Activated T-helper 1 cell treated with anti-CD3 and anti-CD28 coated beads, Interleukin-12 subunit alpha, Interleukin-12 subunit beta, Interleukin-2, Interleukin-4 antibody, amounts not matched to agents 30 ng/mL and 10 ng/mL and 1 ng/mL, durations not matched to agents 14 hours and 24 hours and 36 hours (primary cell): ENCODE measurements at regions not wholly inside any gene's neighbourhood (a gene's known extent, or its start where the extent isn't known, plus 50 kb on each side); places are given as distances from the start of the nearest gene placed in this dataset.

Source experiments
- DNase-seq: peaks from one replicate; pipeline ENCODE4 v3.0.0; 2021; ENCODE audit warnings: low spot score
- H3K27ac Mint-ChIP-seq: one replicate; pipeline ENCODE4 v1.8.0; 2021; ENCODE audit warnings: mild to moderate bottlenecking, mixed read lengths
- H3K27me3 Mint-ChIP-seq: one replicate; pipeline ENCODE4 v1.8.0; 2022; ENCODE audit warnings: mild to moderate bottlenecking, moderate library complexity, mixed read lengths; ENCODE audit not compliant: insufficient read depth
- H3K36me3 Mint-ChIP-seq: one replicate; pipeline ENCODE4 v1.8.0; 2021; ENCODE audit warnings: low read depth, mixed read lengths
- H3K4me1 Mint-ChIP-seq: one replicate; pipeline ENCODE4 v1.8.0; 2021; ENCODE audit warnings: low read depth, mixed read lengths
- H3K4me3 Mint-ChIP-seq: one replicate; pipeline ENCODE4 v1.8.0; 2021; ENCODE audit warnings: mild to moderate bottlenecking, moderate library complexity, mixed read lengths
- H3K9me3 Mint-ChIP-seq: one replicate; pipeline ENCODE4 v1.8.0; 2021; ENCODE audit warnings: mixed read lengths
- intact Hi-C: fragments of 100-400 bp; cut with micrococcal nuclease; formaldehyde crosslinking; loops from one replicate; pipeline ENCODE4 v1.15.1; 2024

DNA sequence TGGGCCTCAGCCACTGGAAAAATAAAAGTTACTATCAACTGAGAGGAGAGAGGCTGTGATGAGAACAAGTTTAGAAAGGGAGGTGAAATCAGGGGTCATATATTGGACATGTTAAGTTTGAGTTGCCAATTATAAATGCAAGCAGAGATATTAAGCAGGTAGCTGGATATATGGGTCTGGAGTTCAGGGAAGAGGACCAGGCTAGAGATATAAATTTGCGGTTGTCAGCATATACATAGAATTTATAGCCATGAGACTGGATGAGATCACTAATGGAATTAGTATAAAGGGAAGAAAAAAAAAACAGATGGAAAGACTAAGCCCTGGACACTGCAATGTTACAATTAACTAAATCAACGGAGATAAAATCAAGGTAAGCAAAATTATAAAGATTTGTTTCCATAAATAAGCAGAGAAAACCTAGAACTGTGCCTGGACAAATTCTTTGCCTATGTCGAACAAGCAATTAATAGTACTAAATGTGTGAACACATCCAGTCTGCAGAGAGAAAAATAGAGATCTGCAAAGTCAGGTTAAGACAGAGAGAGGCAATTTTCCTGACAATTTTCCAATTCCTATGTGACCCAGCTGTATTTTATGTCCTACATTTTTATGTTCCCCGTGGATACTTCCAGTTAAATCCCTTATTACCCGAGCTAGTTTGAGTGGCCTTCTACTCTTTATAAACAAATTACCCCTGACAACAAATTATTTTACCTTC is 265.4 kb downstream of the GASK1B start:
- no peaks in the 10 kb centered on the region for H3K4me1 Mint-ChIP-seq
- no peaks in the 10 kb centered on the region for H3K27me3 Mint-ChIP-seq
- DNase-seq: no peak
- no peaks in the 10 kb centered on the region for H3K36me3 Mint-ChIP-seq
- intact Hi-C loops: no loop called here
- no peak overlapping the region for H3K27ac Mint-ChIP-seq
- no peak overlapping the region for H3K4me3 Mint-ChIP-seq
- no peaks in the 10 kb centered on the region for H3K9me3 Mint-ChIP-seq

DNA sequence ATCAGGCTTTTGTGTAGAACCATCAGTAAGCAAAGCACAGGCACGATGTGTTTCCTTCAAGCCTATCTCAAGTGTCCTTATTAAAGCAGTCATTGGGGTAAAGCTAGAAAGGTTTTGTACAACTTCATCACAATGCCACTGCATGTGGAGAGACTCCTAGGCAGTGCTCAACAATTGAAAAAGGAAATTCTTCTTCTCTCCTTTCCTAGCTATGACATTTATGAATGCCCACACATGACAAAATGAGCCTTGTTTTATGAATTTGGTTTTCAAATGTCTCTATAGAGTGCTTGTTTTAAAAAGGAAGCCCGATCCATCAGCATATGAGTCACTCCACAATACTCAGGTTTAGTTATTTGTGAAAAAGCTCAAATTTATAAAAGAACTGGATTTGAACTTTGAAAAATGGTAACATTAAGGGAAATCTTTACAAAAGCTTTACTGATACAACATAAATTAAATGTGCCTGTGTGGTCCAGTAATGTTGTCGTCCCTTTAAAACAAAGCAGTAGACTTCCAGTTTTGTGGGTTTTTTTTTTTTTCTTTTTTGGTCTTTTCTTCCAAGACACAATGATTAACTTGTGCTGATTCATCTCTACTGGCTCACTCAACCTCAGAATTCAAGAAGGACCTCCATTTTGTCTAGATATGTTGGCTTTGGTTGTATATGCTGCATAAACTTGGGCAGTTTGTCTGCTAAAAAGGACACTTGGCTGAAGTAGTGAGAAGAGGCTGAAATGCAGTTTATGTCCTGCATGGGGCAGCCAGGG is 273.8 kb downstream of the GASK1B start:
- H3K9me3 Mint-ChIP-seq: no peaks in the 10 kb centered on the region
- H3K27me3 Mint-ChIP-seq: no peaks in the 10 kb centered on the region
- no peaks in the 10 kb centered on the region for H3K4me1 Mint-ChIP-seq
- no peak for DNase-seq
- H3K27ac Mint-ChIP-seq: no peak overlapping the region
- intact Hi-C loops: no loop called here
- H3K4me3 Mint-ChIP-seq: no peak overlapping the region
- no peaks in the 10 kb centered on the region for H3K36me3 Mint-ChIP-seq

- Mint-ChIP-seq H3K4me1 (no peaks in the 10 kb centered on the region), H3K9me3 (no peaks in the 10 kb centered on the region), H3K4me3 (no peak overlapping the region), H3K27ac (no peak overlapping the region), H3K27me3 (no peaks in the 10 kb centered on the region), H3K36me3 (no peaks in the 10 kb centered on the region)
- intact Hi-C loops: no loop called here
- no peak for DNase-seq
Observed at GRCh38 chr4:157897855-157898370, 274.9 kb downstream of the GASK1B start.

DNA sequence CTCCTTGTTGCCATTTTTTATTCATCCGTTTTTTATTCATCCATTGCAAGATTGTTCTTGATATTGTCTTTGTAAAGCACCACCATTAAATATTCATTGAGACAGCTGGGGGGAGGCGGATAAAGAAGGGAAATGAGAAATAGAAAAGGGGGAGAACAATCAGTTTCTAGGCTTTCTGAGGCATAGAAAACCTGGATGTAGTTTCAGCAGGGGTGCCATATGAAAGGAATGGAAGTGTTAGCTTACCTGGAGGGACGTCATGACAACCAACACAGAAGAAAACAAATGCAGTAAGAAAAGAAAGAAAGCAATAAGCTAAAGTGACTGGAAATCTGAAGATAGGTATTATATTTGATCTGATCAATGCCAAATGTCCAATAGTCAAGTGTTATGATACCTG is 276.1 kb downstream of the GASK1B start:
- no peak overlapping the region for H3K4me3 Mint-ChIP-seq
- H3K27me3 Mint-ChIP-seq: no peaks in the 10 kb centered on the region

DNA sequence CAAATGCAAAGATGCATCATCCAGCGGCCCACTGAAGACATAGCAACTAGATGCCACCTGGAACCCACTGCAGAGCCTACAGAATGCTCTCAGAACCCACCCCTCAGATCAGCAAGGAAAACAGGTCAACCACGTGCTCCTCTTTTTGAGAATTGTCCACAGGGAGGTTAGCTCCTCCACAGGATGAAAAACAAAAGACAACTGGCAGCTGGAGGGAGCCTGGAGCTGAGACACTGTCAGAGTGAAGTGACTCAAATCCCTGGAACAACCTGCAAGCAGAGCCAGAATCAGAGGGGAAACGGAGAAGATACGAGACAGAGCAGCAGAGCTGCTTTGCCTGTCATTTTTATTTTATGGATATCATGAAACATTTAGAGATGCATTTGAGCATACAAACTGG is 277.6 kb downstream of the GASK1B start:
- Mint-ChIP-seq H3K9me3 (no peaks in the 10 kb centered on the region), H3K4me1 (no peaks in the 10 kb centered on the region), H3K27ac (no peak overlapping the region), H3K4me3 (no peak overlapping the region), H3K36me3 (no peaks in the 10 kb centered on the region), H3K27me3 (no peaks in the 10 kb centered on the region)
- intact Hi-C loops: no loop called here
- no peak for DNase-seq

More for the DNA sequence above, 276.1 kb downstream of the GASK1B start:
- no peak for DNase-seq
- Mint-ChIP-seq H3K27ac (no peak overlapping the region), H3K9me3 (no peaks in the 10 kb centered on the region), H3K4me1 (no peaks in the 10 kb centered on the region), H3K36me3 (no peaks in the 10 kb centered on the region)
- intact Hi-C loops: no loop called here

DNA sequence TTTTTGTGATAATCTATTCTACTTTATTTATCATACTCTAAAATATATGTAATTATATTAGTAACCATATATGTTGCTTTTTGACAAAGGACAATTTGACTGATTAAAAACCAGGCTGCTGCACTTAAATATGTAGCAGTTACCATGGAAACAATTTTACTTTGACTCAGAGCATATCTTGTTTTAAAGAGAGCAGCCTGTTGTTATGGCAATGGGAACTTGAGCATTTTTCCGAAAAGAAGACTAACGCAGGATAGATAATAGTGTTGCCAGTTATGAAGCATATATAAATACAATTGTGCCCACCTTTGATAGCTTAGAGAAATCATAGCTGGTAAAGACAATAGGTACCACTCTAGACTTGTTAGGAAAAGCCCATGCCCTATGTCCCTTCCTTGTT is 283.0 kb downstream of the GASK1B start:
- Mint-ChIP-seq H3K9me3 (no peaks in the 10 kb centered on the region), H3K4me3 (no peak overlapping the region), H3K27me3 (no peaks in the 10 kb centered on the region), H3K36me3 (no peaks in the 10 kb centered on the region), H3K27ac (no peak overlapping the region), H3K4me1 (no peaks in the 10 kb centered on the region)
- DNase-seq: no peak
- intact Hi-C loops: no loop called here

DNA sequence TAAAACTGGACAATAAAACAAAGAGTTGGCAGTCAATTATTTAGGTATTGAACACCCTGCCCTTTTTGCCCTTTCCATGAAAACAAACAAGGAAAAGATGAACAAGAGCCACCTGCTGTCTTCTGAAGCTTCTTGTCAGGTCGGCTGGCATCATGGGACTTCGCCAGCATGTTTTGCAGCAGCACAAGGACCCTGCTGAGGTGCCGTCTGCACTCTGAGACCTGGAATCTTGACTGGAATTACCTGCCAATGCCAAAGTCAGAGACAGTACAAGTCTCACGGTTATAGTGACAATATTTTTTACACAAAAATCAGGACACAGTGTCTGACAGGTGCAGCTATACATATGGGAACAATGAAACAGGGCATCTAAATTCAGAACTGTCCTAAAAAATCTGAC is 284.5 kb downstream of the GASK1B start:
- DNase-seq: no peak
- H3K4me3 Mint-ChIP-seq: no peak overlapping the region
- no peaks in the 10 kb centered on the region for H3K27me3 Mint-ChIP-seq
- no peak overlapping the region for H3K27ac Mint-ChIP-seq
- no peaks in the 10 kb centered on the region for H3K4me1 Mint-ChIP-seq
- H3K9me3 Mint-ChIP-seq: no peaks in the 10 kb centered on the region
- intact Hi-C loops: no loop called here
- H3K36me3 Mint-ChIP-seq: no peaks in the 10 kb centered on the region

DNA sequence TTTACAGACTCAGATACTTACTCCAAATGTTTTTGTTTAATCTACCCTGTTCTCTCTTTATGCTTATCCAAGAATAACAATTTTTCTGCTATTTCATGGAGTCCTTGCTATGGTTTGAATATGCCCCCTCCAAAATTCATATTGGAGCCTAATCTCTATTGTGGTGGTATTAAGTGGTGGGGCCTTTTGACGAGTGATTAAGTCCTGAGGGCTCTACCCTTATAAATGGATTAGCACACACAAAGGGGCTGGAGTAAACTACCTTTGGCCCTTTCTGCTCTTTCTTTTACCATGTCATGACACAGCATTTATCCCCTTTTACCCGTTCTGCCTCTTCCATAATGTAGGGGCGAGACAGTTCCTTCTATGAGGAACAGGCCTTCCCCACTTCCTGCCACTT is 285.5 kb downstream of the GASK1B start:
- no peak for DNase-seq
- H3K4me1 Mint-ChIP-seq: no peaks in the 10 kb centered on the region
- intact Hi-C loops: no loop called here
- H3K4me3 Mint-ChIP-seq: no peak overlapping the region
- no peaks in the 10 kb centered on the region for H3K9me3 Mint-ChIP-seq
- H3K27ac Mint-ChIP-seq: no peak overlapping the region
- H3K27me3 Mint-ChIP-seq: no peaks in the 10 kb centered on the region
- no peaks in the 10 kb centered on the region for H3K36me3 Mint-ChIP-seq

GRCh38 chr4:157886645-157887044 is 286.2 kb downstream of the GASK1B start:
- Mint-ChIP-seq H3K4me1 (no peaks in the 10 kb centered on the region), H3K4me3 (no peak overlapping the region), H3K27ac (no peak overlapping the region), H3K27me3 (no peaks in the 10 kb centered on the region), H3K36me3 (no peaks in the 10 kb centered on the region), H3K9me3 (no peaks in the 10 kb centered on the region)
- intact Hi-C loops: no loop called here
- no peak for DNase-seq

DNA sequence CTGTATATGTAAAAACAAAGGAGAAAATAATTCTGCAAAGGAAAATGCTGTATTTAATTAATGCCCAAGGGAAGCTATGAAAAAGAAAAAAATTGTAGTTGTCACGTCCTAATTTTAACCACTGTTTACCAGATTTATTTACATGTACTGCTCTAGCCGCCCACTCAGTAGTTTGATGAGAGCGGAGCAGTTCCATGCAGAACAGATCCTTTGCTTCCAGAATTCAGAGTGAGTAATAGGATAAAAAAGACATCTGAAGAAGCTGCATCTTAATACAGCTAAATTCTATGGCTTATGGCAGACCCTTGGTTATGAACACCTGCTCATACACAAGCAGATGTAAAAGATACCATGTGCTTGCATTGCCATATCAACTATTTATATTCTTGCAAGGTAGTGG is 287.0 kb downstream of the GASK1B start:
- Mint-ChIP-seq H3K27ac (no peak overlapping the region), H3K9me3 (no peaks in the 10 kb centered on the region), H3K36me3 (no peaks in the 10 kb centered on the region), H3K4me1 (no peaks in the 10 kb centered on the region), H3K27me3 (no peaks in the 10 kb centered on the region), H3K4me3 (no peak overlapping the region)
- intact Hi-C loops: no loop called here
- DNase-seq: no peak

DNA sequence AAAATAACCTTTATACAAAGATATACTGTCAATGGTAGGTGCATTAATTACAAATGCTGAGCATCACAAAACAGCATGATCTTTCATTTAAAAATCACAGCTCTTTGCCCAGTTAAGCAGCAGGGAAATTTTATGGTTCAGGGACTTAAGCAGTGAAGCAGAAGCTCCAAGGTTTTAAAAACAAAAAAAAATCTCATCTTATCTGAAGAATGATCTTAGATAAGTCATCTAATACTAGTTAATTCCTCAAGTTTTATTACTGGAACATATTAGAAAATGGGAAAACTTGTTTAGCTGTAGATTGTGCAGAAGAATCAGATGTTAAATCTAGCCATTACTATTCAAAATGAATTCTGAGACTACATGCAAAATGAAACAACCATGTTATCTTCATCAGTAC is 289.9 kb downstream of the GASK1B start:
- intact Hi-C loops: no loop called here
- no peaks in the 10 kb centered on the region for H3K27me3 Mint-ChIP-seq
- no peaks in the 10 kb centered on the region for H3K4me1 Mint-ChIP-seq
- no peak overlapping the region for H3K4me3 Mint-ChIP-seq
- DNase-seq: no peak
- H3K9me3 Mint-ChIP-seq: no peaks in the 10 kb centered on the region
- no peaks in the 10 kb centered on the region for H3K36me3 Mint-ChIP-seq
- no peak overlapping the region for H3K27ac Mint-ChIP-seq

DNA sequence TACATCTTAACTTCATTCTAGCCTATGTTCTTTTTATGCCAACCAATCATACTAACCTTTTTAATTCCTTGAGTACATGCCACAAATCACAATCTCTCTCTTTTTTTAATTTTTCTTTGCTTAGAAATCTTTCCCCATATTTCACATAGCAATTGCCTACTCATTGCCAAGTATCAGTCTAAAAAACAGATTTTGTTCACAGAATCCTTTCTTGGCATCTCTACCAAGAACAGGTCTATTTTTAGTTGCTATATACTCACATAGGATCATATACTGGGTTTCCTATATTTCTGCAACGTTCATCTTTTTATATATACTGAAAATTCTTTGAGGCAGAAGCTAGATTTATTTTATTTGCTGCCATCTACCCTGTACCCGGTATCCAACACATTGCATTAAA is 292.1 kb downstream of the GASK1B start:
- DNase-seq: no peak
- Mint-ChIP-seq H3K4me3 (no peak overlapping the region), H3K9me3 (no peaks in the 10 kb centered on the region), H3K27me3 (no peaks in the 10 kb centered on the region), H3K36me3 (no peaks in the 10 kb centered on the region), H3K27ac (no peak overlapping the region), H3K4me1 (no peaks in the 10 kb centered on the region)
- intact Hi-C loops: no loop called here

DNA sequence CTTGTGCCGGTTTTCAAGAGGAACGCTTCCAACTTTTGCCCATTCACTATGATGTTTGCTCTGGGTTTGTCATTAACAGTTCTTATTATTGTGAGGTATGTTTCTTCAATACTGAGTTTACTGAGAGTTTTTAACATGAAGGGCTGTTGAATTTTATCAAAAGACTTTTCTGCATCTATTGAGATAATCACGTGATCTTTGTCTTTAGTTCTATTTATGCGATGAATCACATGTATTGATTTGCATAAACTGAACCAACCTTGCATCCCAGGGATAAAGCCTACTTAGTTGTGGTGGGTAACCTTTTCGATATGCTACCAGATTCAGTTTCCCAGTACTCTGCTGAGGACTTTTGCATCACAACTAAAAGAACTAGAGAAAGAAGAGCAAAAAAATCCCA is 318.0 kb downstream of the GASK1B start:
- Mint-ChIP-seq H3K36me3 (no peaks in the 10 kb centered on the region), H3K27ac (no peak overlapping the region), H3K4me1 (no peaks in the 10 kb centered on the region), H3K27me3 (no peaks in the 10 kb centered on the region), H3K9me3 (no peaks in the 10 kb centered on the region), H3K4me3 (no peak overlapping the region)
- DNase-seq: no peak
- intact Hi-C loops: no loop called here
